ENCODE measurements at regions not wholly inside any gene's neighbourhood (a gene's known extent, or its start where the extent isn't known, plus 50 kb on each side); places are given as distances from the start of the nearest gene placed in this dataset.
A peak's percentile ranks its signal among the peaks of the same experiment; 100 is the strongest.
"Not testable (repeated sequence)": the region's sequence is repeated elsewhere in the genome, so short reads cannot be mapped to it uniquely, and the experiment has no call there.

DNA sequence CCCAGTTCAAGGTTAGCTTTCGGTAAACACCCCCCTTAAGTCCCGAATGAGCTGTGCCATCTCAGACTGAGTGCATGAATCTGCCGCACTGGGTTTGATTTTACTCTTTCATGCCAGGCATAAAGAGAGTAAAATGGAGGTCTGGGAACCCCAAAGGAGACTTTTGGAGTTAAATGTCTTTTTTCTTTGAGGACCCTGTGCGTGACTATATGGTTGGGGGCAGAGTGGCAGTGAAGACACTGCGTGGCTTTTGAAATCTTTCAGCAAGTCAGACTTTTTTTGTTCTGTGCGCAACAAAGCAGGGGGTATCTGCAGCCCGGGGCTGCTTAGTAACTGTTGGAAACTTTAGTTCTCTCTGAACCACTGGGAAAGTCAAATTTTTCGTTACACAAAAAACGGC lies 392.9 kb upstream of the SALL1 start:
- DNase-seq (ENCODE audit: low read depth), result no peak

GRCh38 chr16:51542981-51543815 lies 392.1 kb upstream of the SALL1 start:
- DNase-seq (ENCODE audit: low read depth), result no peak

DNA sequence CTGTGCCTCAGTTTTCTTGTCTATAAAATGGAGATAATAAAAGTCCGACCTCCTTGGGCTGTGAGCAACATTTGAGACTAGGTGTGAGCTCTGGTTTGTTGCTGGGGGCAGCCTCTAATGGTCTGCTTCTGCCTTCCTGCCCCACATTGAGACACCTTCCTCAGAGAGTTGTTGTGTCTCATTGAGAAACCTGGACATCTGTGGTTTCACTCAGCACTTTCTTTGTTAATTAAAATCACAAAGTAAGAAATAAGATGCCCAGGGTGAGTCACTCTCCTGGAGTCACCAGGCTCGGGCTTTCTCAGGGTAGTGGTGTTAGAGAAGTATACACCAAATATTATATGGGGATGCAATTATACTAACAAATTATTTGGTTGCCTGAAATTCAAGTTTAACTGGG lies 389.2 kb upstream of the SALL1 start:
- DNase-seq (ENCODE audit: low read depth), result peak; percentile 79

GRCh38 chr16:51538707-51539498 lies 387.8 kb upstream of the SALL1 start:
- peak; percentile 97 for DNase-seq (ENCODE audit: low read depth)

GRCh38 chr16:51535591-51535990 lies 384.5 kb upstream of the SALL1 start:
- DNase-seq (ENCODE audit: low read depth), result no peak

DNA sequence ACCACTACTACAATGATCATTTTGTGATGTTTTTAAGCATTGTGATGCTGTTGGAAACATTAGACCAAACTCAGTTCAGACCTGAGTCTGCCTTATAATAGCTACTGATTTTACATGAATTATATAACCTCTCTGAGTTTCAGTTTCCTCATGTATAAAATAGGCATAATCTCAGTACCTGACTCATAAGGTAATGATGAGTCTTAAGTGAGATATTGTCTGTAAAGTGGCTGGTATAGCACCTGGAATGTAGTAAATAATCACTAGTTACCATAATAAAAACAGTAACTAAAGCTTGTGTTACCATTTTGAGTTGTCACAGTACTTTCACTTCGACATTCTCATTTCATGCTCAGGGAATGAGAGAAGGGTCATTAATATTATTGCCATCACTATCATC lies 381.5 kb upstream of the SALL1 start:
- peak; percentile 16 for DNase-seq (ENCODE audit: low read depth)

DNA sequence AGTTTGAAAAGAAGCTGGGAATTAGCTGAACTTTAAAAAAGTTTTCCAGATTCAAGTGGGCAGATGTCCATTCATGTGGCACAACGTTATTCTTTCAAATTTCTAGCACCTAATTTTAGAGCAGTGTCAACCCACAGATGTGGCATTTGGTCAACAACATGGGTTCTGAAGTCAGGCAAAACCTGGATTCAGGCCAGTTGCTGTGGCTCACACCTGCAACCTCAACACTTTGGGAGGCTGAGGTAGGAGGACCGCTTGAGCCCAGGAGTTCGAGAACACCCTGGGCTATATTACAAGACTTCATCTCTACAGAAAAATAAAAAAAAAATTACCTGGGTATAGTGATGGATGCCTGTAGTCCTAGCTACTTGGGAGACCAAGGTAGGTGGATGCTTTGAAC lies 380.2 kb upstream of the SALL1 start:
- no peak for DNase-seq (ENCODE audit: low read depth)

DNA sequence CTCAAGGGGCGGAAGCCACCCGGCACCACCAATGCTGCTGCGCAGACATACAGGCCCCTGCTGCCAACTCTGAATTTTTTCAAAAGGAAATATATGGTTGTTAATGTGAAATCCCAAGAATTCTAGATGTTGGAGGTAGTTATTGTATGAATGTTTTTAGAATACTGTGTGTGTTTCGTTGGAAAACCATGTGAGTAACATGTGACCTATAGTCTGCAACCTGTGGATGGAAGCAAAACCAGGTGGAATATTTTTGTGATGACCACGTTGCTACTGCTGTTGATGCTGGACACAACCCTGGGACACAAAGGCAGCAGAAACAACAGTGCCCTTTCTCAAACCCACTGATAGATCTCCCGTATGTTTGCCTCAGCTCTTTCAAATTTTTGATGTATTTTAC lies 376.3 kb upstream of the SALL1 start:
- DNase-seq (ENCODE audit: low read depth), result no peak

DNA sequence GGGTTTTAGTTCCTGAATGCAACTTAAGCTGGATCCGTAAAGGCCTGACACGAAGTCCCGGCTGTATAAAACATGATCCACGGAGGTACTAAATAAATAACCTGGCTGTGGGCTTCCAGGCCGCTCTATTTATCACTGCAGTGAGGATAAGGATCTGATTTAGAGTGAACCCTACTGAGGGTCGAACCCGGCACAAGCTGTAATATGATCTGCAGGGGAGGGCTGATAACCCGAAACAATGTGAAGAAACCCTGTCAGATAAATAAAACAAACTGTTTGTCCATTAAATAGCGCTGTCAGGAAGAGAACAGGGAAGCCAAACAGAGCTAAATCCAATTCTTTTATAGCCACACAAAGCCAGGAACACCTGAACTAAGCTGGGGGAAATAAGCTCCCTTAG lies 375.6 kb upstream of the SALL1 start:
- no peak for DNase-seq (ENCODE audit: low read depth)

DNA sequence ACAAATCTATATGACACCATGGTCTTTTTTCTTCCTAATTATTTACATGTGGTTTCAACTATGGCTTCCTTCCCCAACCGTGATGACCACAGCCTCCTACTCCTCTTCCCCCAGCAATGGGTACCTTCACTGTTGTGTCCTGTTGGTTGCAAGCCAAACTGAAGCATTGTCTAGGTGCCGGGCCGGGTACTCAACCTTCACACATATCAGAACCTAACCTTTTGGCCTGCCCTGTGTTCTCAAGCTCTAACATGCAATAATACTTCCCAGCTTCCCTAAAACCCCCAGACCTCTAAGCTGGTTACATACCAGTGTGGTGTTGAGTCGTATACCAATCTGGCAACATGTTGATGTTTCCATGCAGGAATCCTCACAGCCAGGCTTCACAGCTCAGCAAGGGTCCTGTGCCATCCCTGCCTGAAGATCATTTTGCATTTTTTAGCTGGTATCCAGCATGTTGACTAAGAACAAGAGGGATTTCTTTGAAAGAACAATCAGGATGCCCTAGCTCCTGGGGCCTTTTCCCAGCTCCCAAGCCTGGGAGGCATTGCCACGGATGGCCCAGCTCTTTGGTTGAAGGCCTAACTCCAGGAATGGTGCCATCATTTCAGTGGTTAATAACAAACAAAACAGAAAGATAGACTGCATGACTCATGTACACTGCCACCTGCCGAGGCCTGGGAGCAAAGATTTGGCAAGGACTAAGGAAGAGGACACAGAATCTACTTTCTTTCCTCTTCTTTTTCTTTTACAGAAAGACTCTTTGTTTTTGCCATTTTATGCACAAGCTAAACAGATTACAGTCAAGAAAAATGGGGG lies 373.7 kb upstream of the SALL1 start:
- DNase-seq (ENCODE audit: low read depth), result peak; percentile 91

- DNase-seq (ENCODE audit: low read depth), result no peak
These were observed 373.0 kb upstream of the SALL1 start for GRCh38 chr16:51524070-51524469.

DNA sequence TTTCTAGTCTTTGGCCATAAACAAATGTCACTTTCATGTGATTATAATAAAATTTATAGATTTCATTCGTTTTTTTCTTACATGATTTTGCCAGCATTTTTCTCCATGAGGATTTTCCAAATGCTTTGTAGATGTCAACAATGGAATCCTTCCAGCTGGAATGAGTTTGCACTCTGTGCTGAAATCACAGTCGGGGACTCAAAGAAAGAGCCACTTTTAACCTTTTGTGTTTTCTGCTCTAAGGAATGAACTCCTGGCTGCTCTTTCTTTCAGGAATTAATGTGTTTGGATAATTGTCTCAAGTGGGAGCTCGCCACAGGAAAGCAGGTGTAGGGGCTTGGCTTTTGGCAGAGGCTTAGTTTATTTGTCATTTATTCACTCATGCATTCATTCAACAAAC lies 372.3 kb upstream of the SALL1 start:
- peak; percentile 13 for DNase-seq (ENCODE audit: low read depth)

DNA sequence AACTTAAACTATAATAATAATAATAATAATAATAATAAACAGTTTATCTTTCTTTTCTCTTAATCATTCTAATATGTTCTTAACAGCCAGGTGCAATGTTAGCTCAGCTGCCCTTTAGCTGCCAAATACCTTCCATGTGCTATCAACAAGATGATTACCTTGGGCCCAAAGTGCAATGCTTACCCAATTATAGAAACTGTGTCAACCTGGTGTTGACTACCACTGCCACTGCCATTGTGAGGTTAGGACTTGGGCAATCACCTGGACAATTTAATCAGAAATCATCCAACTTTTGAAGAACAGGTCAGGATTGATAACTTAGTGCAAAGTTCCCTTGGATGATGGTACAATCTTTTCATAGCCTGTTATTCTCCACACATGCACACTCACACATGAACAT lies 371.8 kb upstream of the SALL1 start:
- no peak for DNase-seq (ENCODE audit: low read depth)

GRCh38 chr16:51516960-51517359 lies 365.9 kb upstream of the SALL1 start:
- not testable (repeated sequence) for DNase-seq (ENCODE audit: low read depth)

- no peak for DNase-seq (ENCODE audit: low read depth)
These were observed 359.3 kb upstream of the SALL1 start for GRCh38 chr16:51510416-51510815.

DNA sequence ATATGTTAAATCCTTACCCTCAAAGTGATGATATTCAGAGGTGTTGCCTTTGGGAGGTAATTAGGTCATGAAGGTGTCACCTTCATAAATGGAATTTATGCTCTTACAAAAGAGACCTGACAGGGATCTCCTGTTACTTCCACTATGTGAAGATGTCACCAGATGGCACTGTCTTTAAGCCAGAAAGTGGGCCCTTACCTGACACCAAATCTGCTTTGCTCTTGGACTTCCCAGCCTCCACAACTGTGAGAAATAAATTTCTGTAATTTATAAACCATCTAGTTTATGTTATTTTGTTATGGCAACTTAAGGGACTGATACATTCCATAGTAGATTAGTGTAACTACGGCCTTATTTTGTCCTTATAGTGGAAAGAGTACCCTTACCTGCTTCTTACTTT lies 358.3 kb upstream of the SALL1 start:
- no peak for DNase-seq (ENCODE audit: low read depth)

DNA sequence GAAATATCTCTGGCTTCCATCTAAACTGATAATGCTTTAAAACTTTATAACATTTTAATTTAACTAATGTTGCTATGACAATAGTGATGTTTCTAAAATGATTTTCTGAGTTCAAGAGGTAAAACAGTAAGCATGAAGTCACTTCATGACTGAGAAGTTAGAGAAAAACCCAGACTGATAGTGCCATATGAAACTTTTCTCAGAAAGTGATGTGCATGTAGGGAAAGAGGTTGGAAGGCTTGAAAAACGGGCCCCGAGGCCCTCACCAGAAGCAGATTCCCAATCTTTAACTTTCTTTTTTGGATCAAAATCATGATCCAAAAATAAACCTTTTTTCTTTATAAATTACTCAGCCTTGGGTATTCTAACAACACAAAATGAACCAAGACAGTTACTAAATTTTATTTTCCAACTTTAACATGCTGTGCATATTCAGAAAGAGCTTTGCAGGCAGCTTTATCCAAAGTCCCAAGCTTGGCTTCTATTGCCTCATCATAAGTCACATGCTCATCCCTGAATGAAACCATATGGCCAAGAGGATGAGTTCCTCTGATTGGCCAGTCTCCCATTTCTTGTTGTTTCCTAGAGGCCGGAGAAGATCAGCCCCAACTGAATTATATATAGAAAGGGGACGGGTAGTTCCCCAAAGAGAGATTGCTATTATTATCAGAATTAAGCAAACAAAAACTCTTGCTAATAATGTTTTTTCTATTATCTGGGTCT lies 357.6 kb upstream of the SALL1 start:
- DNase-seq (ENCODE audit: low read depth), result no peak

GRCh38 chr16:51507286-51507685 lies 356.2 kb upstream of the SALL1 start:
- no peak for DNase-seq (ENCODE audit: low read depth)

- peak; percentile 69 for DNase-seq (ENCODE audit: low read depth)
These were observed 349.2 kb upstream of the SALL1 start for GRCh38 chr16:51500306-51500705.

DNA sequence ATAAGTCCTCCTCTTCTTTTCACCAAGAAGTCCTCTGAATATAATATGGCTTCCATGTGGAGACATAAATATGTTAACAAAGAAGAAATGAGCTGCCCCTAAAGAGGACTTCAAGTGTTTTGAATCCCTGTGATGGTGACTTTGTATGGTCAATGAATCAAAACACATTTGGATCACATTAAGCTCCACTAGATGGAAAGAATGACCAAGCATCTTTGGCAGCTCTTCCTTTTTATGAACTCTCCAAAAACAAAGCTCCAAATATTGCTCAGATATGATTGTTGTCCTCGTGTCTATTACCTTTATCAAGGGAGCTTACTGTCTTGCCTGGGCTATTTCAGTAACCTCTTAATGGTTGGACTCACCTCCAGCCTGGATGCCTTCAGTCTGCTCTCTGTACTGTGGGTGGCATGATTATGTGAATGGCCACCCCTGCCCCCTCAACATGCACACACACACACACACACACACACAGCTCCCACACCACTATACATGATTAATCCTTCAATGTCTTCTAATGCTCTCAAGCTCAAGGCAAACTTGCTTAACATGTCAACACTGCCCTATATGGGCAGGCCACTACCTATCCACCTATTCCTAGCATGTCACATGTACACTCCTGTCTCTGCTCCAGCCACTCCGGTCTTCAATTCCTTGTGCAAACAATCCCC lies 346.6 kb upstream of the SALL1 start:
- no peak for DNase-seq (ENCODE audit: low read depth)

DNA sequence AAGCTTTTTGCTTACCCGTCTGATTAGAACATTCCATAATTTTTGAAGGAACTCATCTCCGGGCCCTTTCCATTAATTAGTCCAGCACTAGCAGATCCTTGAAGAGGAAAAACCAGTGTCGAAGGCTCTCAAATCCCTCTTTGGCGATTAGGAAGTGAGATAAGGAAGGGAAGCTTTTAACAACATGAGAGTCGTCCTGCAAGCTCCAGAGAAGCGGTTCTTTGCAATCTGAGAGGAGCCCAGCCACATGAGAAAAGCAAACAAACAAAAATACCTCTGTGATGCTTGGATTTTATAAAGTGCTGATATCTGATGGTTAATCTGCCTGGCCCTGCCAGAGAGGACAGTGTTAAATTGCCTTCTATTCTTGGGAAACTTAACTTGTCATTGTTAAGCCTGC lies 339.8 kb upstream of the SALL1 start:
- peak; percentile 6 for DNase-seq (ENCODE audit: low read depth)

All from M059J (cell line).